ENCODE measurements at regions not wholly inside any gene's neighbourhood (a gene's known extent, or its start where the extent isn't known, plus 50 kb on each side); places are given as distances from the start of the nearest gene placed in this dataset.
"Not testable (repeated sequence)": the region's sequence is repeated elsewhere in the genome, so short reads cannot be mapped to it uniquely, and the experiment has no call there.

DNA sequence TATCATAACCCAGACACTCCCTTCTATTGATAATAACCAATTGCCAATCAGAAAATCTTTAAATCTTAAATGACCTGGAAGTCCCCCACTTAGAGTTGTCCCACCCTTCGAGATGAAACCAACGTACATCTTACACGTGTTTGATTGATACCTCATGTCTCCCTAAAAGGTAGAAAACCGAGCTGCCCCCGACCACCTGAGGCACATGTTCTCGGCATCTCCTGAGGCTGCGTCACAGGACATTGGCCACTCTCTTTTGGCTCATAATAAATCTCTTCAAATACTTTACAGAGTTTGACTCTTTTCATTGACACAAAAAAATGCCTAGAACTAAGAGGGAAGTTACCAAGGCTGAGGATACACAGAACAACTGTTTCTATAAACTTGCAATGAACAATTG is 190.0 kb downstream of the RTP5 start:
- Histone ChIP-seq H3K9me3 (no peaks in the 10 kb centered on the region), H3K4me3 (no peak overlapping the region), H3K27ac (no peak overlapping the region), H3K36me3 (no peaks in the 10 kb centered on the region), H3K4me1 (no peaks in the 10 kb centered on the region), H3K27me3 (peaks cover 9% of the 10 kb centered on the region)
- TF ChIP-seq CTCF (IDR thresholded peaks at IDR 0.05): no peak
- no peak for DNase-seq
- no peak for ATAC-seq
- intact Hi-C loops (cut with DNase I): no loop called here

GRCh38 chr2:242060212-242060835 is 190.8 kb downstream of the RTP5 start:
- no peak for ATAC-seq

DNA sequence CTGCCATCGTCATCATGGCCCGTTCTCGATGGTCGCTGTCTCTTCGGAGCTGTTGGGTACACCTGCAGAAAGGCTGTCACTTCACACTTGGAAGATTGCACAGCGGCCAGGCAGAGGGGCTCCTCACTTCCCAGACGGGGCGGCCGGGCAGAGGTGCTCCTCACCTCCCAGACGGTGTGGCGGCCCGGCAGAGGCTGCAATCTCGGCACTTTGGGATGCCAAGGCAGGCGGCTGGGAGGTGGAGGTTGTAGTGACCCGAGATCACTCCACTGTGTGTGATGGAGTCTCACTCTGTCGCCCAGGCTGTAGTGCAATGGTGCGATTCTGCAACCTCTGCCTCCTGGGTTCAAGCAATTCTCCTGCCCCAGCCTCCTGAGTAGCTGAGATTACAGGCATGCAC is 192.4 kb downstream of the RTP5 start:
- H3K4me1 ChIP-seq; H3K27ac ChIP-seq; ATAC-seq; DNase-seq; H3K36me3 ChIP-seq; intact Hi-C loops (cut with DNase I); H3K9me3 ChIP-seq; H3K4me3 ChIP-seq: not testable (repeated sequence)
- peaks cover 14% of the 10 kb centered on the region for H3K27me3 ChIP-seq

More at GRCh38 chr2:242060212-242060835, 190.8 kb downstream of the RTP5 start:
- Histone ChIP-seq H3K27me3 (peaks cover 14% of the 10 kb centered on the region), H3K27ac (no peak overlapping the region), H3K9me3 (no peaks in the 10 kb centered on the region), H3K4me3 (no peak overlapping the region), H3K36me3 (no peaks in the 10 kb centered on the region), H3K4me1 (no peaks in the 10 kb centered on the region)
- no peak for TF ChIP-seq CTCF (IDR thresholded peaks at IDR 0.05)
- intact Hi-C loops (cut with DNase I): no loop called here
- no peak for DNase-seq

- peaks cover 7% of the 10 kb centered on the region for H3K27me3 ChIP-seq
- H3K36me3 ChIP-seq: no peaks in the 10 kb centered on the region
- intact Hi-C loops (cut with DNase I): no loop called here
- H3K4me3 ChIP-seq: no peak overlapping the region
- no peaks in the 10 kb centered on the region for H3K9me3 ChIP-seq
- TF ChIP-seq CTCF (IDR thresholded peaks at IDR 0.05): no peak
- H3K27ac ChIP-seq: no peak overlapping the region
- no peak for ATAC-seq
- H3K4me1 ChIP-seq: no peaks in the 10 kb centered on the region
- no peak for DNase-seq
Observed at GRCh38 chr2:242063436-242063835, 193.9 kb downstream of the RTP5 start.

- H3K27ac ChIP-seq: no peak overlapping the region
- no peak for TF ChIP-seq CTCF (IDR thresholded peaks at IDR 0.05)
- H3K4me3 ChIP-seq: no peak overlapping the region
- DNase-seq (no peak), ATAC-seq (no peak)
- no peaks in the 10 kb centered on the region for H3K4me1 ChIP-seq
- intact Hi-C loops (cut with DNase I): no loop called here
- H3K27me3 ChIP-seq: peaks cover 7% of the 10 kb centered on the region
- no peaks in the 10 kb centered on the region for H3K9me3 ChIP-seq
- H3K36me3 ChIP-seq: no peaks in the 10 kb centered on the region
Observed at GRCh38 chr2:242063850-242064249, 194.3 kb downstream of the RTP5 start.

GRCh38 chr2:242064364-242065250 is 195.1 kb downstream of the RTP5 start:
- DNase-seq: no peak
- no peak for ATAC-seq
- Histone ChIP-seq H3K4me3 (no peak overlapping the region), H3K4me1 (no peaks in the 10 kb centered on the region), H3K9me3 (no peaks in the 10 kb centered on the region), H3K36me3 (no peaks in the 10 kb centered on the region), H3K27me3 (peaks cover 7% of the 10 kb centered on the region), H3K27ac (no peak overlapping the region)
- no peak for TF ChIP-seq CTCF (IDR thresholded peaks at IDR 0.05)
- intact Hi-C loops (cut with DNase I): no loop called here
